Stimulated activated CD4-positive, alpha-beta T cell treated with anti-CD3 and anti-CD28 coated beads, Interleukin-1b, Interleukin-23, amount 100 ng/mL, for 48 hours (primary cell): ENCODE measurements at regions not wholly inside any gene's neighbourhood (a gene's known extent, or its start where the extent isn't known, plus 50 kb on each side); places are given as distances from the start of the nearest gene placed in this dataset.

Experiments
- DNase-seq: peaks from one replicate; pipeline ENCODE4 v3.0.0-alpha.2; 2020

GRCh38 chr2:479490-480176 is 191.7 kb upstream of the ALKAL2 start:
- DNase-seq = no peak

DNA sequence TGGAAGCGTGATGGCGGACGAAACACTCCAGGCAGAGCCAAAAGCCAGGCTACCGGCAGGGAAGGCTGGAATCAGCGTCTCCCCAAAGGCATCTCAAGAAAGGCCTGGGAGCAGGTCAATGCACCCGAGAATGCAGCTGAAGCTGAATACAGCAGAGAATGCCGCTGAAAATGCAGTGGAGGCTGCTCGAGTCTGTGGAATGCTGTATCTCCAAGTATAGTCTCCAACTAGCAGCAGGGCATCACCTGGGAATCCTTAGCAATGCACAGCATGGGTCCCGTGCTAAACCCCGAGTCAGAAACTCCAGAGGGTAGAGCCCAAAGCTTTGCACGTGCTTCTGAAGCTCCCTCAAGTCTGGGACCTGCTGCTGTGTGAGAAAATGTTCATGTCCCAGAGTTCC is 191.1 kb upstream of the ALKAL2 start:
- DNase-seq = no peak

DNA sequence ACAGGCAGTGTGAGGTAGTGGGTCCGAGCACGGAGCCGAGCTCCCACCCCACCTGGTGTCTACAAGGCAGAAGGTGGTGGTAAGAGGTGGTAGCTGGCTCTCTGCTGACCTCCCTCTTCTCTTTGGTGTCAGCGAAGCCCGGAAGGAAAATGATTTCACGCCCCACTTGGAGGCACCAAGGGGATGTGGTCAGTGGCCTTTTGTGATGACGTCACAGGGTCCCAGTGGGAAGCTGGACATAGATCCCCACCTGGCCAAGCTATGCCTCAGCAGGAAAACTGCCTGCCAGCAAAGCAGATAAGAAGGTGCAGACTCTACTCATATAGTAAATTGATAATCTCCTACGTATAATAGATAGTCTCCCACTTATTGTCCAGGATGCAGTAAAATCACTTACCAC is 183.7 kb upstream of the ALKAL2 start:
- DNase-seq = no peak

GRCh38 chr2:469514-469913 is 181.6 kb upstream of the ALKAL2 start:
- DNase-seq = no peak

- no peak for DNase-seq
These were observed 180.9 kb upstream of the ALKAL2 start for GRCh38 chr2:468648-469336.

- DNase-seq = no peak
These were observed 180.2 kb upstream of the ALKAL2 start for GRCh38 chr2:467892-468647.

DNA sequence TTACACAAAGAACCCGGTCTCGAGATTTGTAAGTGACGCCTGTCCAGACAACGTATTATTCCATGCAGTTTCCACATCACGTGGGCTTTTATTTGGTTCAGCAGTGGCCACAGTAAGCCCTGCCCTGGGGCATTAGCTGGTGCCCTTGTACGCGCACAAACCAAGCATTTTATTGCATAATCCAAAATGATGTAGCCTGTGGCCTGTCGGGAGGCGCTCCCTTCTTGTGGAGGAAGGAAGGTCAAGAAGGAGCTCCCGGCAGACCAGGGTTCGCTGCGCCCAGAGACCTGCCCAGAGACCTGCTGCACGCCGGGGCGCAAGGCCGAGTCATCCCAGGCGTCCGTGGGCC is 179.6 kb upstream of the ALKAL2 start:
- no peak for DNase-seq

DNA sequence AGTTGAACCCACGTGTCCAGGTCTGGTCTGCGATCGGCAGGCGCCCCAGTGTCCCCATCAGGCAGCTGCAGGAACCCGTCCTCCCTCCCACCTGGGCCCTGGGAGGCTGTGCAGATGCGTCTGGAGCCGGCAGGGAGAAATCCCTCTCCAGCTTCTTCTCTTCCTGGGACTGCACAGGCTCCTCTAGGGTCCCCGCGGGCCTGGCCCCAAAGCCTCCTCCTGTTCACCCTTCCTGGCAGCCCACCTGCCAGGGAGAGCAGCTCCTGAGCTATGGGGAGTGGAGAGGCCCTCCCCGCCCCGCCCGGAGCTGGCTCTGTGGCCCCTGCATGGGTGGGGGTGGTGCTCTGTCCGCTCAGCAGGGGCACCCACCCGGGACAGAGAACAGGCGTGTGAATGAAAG is 179.2 kb upstream of the ALKAL2 start:
- no peak for DNase-seq

GRCh38 chr2:464562-465309 is 176.8 kb upstream of the ALKAL2 start:
- DNase-seq = no peak

DNA sequence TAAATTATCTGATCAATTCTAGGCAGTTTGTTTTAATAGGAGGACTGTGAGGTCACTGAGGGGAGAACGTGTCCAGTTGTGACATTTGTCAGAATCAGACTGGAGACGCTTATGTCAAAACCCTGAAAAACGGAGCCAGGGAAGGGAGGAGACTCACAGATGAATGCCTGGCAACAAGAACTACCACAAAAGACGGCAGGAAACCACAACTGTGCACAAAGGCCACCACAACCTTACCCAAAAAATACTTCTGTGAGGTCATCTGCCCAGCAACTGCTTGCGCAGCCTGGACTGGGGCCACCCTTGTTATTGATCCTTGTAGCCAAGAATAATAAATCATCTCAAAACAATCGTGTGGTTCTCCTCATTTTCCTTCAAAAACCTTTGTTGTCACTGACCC is 173.0 kb upstream of the ALKAL2 start:
- peak; percentile 52 for DNase-seq

DNA sequence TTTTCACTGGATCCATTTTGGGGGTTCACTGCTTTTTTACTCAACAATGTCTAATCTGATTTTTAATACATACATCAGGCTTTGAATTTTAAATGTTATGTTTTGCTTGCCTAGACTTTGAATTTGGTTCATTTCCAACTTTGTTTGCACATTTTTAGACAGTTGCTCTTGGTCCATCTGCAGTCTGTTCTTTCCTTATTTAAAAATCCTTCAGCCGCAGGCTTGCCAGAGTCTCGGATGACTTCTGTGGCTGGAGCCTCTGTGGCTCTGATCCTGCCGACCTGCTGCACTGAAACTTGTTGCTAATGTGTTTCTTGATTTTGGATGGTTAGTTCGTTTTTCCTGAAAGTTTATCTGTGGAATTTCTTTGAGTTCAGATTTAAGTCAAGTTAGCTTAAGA is 172.0 kb upstream of the ALKAL2 start:
- no peak for DNase-seq

GRCh38 chr2:458425-458815 is 170.5 kb upstream of the ALKAL2 start:
- no peak for DNase-seq

DNA sequence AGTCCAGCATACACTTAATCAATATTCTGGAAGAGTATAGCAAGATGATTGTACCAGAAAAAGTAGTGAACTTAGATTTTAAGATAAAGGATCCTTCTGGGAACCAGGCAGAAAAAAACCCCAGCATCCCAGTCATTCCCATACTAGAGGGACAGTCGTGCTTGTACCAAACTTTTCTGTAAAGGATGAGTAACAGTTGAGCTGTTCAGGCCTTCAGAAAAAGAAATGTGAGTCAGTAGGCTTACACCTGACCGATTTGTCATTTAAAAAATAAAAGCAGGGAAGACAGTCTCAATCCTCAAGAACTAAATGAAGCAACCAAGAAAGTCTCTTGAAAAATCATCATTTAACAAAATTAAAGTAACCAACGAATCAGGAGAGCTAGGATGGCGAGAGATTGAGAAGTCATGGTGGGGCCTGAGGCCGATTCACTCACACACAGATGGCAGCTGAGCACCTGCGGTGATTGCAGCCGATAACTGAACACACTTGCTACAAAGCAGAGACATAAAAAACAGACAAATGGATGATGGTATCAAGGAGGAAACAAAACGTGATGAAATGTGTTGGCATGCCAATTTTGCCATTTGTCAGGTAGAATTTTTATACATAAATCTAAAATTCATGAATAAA is 170.0 kb upstream of the ALKAL2 start:
- DNase-seq = no peak

- DNase-seq = peak; percentile 35
These were observed 169.4 kb upstream of the ALKAL2 start for GRCh38 chr2:457262-457661.

- DNase-seq = no peak
These were observed 168.0 kb upstream of the ALKAL2 start for GRCh38 chr2:455913-456312.

DNA sequence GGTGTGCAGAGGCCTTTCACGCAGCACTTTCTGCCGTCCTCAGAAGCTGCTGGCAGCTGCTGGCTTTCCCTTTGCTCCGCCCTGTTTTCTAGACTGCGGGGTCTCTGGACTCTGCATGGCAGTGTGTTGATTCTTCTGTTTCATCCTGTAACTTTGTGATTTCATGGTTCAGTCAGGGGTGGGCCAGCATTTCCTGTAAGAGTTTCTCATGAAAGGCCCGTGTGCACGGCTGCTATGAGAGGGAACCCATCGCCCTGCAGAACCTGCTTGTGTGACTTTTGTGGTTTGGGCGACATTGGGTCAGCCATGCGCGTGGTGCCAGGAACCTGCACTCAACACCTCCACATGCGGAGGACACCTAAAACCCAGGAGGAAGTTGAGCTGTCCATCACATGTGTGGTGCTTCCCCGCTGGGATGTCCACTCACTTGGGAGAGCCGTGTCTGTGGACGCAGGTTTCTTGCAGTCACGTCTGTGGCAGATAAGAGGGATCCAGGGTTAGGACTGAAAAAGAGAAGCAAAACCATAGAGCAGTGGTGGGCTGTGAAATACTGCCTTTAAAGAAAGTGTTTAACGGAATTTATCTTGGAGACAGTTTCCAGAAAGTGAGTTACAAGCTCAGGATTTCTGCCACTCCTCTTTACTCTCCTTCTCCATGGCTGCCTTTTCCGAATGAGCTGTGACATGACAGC is 167.3 kb upstream of the ALKAL2 start:
- no peak for DNase-seq

GRCh38 chr2:453132-453531 is 165.2 kb upstream of the ALKAL2 start:
- no peak for DNase-seq

DNA sequence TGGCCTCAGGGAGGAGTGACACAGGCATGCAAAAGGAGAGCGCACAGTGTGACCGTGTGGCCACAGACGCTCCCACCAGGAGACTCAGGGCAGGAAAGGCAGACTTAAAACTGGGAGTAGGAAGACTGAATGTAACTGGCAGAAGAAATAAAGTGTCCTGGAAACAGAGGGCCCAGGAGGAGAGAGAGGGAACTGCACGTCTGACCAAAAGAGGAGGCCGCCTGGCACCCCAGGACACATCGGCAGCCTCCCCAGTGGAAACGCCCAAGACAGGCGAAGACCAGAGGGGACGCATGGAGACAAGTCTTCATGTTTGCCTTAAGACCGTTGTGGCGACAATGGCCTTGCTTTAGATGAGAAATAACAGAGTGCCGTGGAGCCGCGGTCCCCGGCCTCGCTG is 163.6 kb upstream of the ALKAL2 start:
- no peak for DNase-seq

- DNase-seq = no peak
These were observed 161.6 kb upstream of the ALKAL2 start for GRCh38 chr2:449246-450067.

DNA sequence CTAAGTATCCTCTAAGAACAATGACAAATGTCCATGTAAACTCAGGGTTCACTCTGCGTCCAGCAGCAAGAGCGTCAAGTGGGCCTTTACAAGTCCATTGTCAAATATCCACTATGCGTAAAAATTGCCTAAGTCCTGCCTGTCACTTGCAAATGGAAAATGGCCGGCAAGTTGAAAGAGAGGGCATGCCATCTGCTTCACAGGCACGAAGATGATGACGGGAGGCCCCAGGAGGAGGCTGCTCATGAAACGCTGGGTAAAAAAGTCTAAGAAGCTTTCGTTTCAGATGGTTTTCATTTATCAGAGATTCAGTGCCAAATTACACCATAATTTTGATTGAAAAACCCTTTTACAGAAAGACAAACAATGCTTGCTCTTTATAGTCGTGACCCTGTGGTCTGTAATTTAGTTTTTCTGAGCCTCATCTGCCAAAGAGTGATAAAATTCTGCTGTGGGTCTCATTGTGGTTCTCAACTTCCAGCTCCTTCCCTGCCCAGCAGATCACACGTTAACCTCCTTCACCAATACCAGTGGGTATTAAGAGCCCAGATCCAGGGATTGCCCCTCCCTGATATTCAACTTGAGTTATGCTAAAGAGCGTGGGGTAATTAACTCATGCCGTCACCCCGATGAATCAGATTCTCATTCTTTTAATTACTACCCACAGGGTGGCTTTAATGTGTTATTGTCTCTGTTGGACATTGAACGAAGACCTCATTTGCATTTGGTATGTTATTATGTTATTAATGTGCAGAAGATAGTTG is 160.2 kb upstream of the ALKAL2 start:
- no peak for DNase-seq
